IMR-90 (cell line): ENCODE measurements at regions not wholly inside any gene's neighbourhood (a gene's known extent, or its start where the extent isn't known, plus 50 kb on each side); places are given as distances from the start of the nearest gene placed in this dataset.

Experiments used
- ATAC-seq: fragments of 200-7000 bp; cut with Tn5 transposase; 2 replicates; pipeline ENCODE4 v1.9.1; 2020; ENCODE audit warnings: low read depth, mild to moderate bottlenecking, moderate library complexity
- BruUV-seq: library from RNA; stranded (reverse); fragments of 400-500 nt; replicated peaks from 2 replicates; lab custom pipeline; 2021; lab: Mats Ljungman, UMichigan
- CTCF ChIA-PET: fragments of 300-600 bp; formaldehyde crosslinking; extraction: SDS; loops from one replicate; lab custom pipeline; 2021; ENCODE audit warnings: antibody characterized with exemption; lab: Yijun Ruan, JAX
- POLR2A ChIA-PET: fragments of 300-600 bp; sonication (Branson Sonifier 250); formaldehyde crosslinking; loops from one replicate; lab custom pipeline; 2022; ENCODE audit warnings: antibody characterized with exemption; ENCODE audit not compliant: unreplicated experiment; lab: Charles Lee
- DNase-seq: peaks from one replicate; pipeline ENCODE4 v3.0.0; 2013
- H2AFZ ChIP-seq: replicated peaks from 2 replicates; pipeline ENCODE3; 2013; ENCODE audit warnings: low read length, mild to moderate bottlenecking; ENCODE audit not compliant: poor library complexity
- H2AK5ac ChIP-seq: 2 replicates; pipeline ENCODE4 v1.6.1; 2013; ENCODE audit warnings: low read depth, low read length, inconsistent platforms
- H2AK9ac ChIP-seq: replicated peaks from 2 replicates; pipeline ENCODE3; 2013; ENCODE audit warnings: mild to moderate bottlenecking, low read depth, low read length, moderate library complexity; ENCODE audit not compliant: poor library complexity
- H2BK120ac ChIP-seq: 2 replicates; pipeline ENCODE4 v1.6.1; 2013; ENCODE audit warnings: low read depth, low read length, inconsistent platforms
- H2BK15ac ChIP-seq: 3 replicates; pipeline ENCODE4 v1.6.1; 2013; ENCODE audit warnings: low read depth, low read length, inconsistent platforms
- H2BK20ac ChIP-seq: 2 replicates; pipeline ENCODE4 v1.6.1; 2013; ENCODE audit warnings: low read depth, mild to moderate bottlenecking, inconsistent platforms, low read length, moderate library complexity
- H2BK5ac ChIP-seq: 2 replicates; pipeline ENCODE4 v1.6.1; 2013; ENCODE audit warnings: mild to moderate bottlenecking, low read depth, low read length, inconsistent platforms; ENCODE audit not compliant: poor library complexity, severe bottlenecking
- H3K14ac ChIP-seq: replicated peaks from 2 replicates; pipeline ENCODE4 v1.6.1; 2013; ENCODE audit warnings: low read depth, low read length, inconsistent platforms
- H3K18ac ChIP-seq: 2 replicates; pipeline ENCODE4 v1.6.1; 2013; ENCODE audit warnings: low read depth, low read length, control low read depth
- H3K23ac ChIP-seq: 2 replicates; pipeline ENCODE4 v1.6.1; 2013; ENCODE audit warnings: low read depth, low read length, inconsistent platforms
- H3K27ac ChIP-seq: 2 replicates; pipeline ENCODE4 v1.5.1; 2013; ENCODE audit warnings: mild to moderate bottlenecking, control low read depth, low read length; ENCODE audit not compliant: insufficient read depth
- H3K27me3 ChIP-seq: 2 replicates; pipeline ENCODE4 v1.6.1; 2013; ENCODE audit warnings: low read length; ENCODE audit not compliant: control insufficient read depth, insufficient read depth
- H3K36me3 ChIP-seq: 2 replicates; pipeline ENCODE4 v1.6.1; 2013; ENCODE audit warnings: low read length, mixed read lengths; ENCODE audit not compliant: control insufficient read depth, insufficient read depth
- H3K4ac ChIP-seq: 2 replicates; pipeline ENCODE4 v1.6.1; 2013; ENCODE audit warnings: low read depth, low read length, inconsistent platforms
- H3K4me1 ChIP-seq: 2 replicates; pipeline ENCODE4 v1.6.1; 2013; ENCODE audit warnings: low read length, mixed read lengths; ENCODE audit not compliant: control insufficient read depth, insufficient read depth
- H3K4me2 ChIP-seq: 2 replicates; pipeline ENCODE4 v1.6.1; 2013; ENCODE audit warnings: low read depth, mild to moderate bottlenecking, control low read depth, low read length, moderate library complexity
- H3K4me3 ChIP-seq: 2 replicates; pipeline ENCODE4 v1.5.1; 2013; ENCODE audit warnings: low read depth, mild to moderate bottlenecking, control low read depth, low read length, moderate library complexity; ENCODE audit not compliant: insufficient read depth
- H3K56ac ChIP-seq: 2 replicates; pipeline ENCODE4 v1.6.1; 2013; ENCODE audit warnings: low read length, inconsistent platforms; ENCODE audit not compliant: insufficient read depth; ENCODE audit errors: extremely low read depth
- H3K79me1 ChIP-seq, 2 experiments: 2 replicates each; pipeline ENCODE4 v1.6.1; 2013; ENCODE audit warnings: low read length in 2 of 2, inconsistent platforms in 1 of 2, low read depth in 1 of 2
- H3K9ac ChIP-seq: 2 replicates; pipeline ENCODE4 v1.6.1; 2013; ENCODE audit warnings: low read depth, low read length, control low read depth
- H3K9me1 ChIP-seq: 2 replicates; pipeline ENCODE4 v1.6.1; 2013; ENCODE audit warnings: low read length, inconsistent platforms; ENCODE audit not compliant: insufficient read depth
- H3K9me3 ChIP-seq: 2 replicates; pipeline ENCODE4 v1.6.1; 2013; ENCODE audit warnings: low read length; ENCODE audit not compliant: control insufficient read depth, insufficient read depth
- H4K20me1 ChIP-seq: 2 replicates; pipeline ENCODE4 v1.6.1; 2013; ENCODE audit warnings: low read length, inconsistent platforms; ENCODE audit not compliant: insufficient read depth
- H4K5ac ChIP-seq: 2 replicates; pipeline ENCODE4 v1.6.1; 2013; ENCODE audit warnings: mild to moderate bottlenecking, low read depth, low read length, control low read depth
- H4K8ac ChIP-seq, 2 experiments: 2 replicates each; pipeline ENCODE4 v1.6.1; 2013; ENCODE audit warnings: low read depth in 2 of 2, low read length in 2 of 2, control low read depth in 1 of 2, inconsistent platforms in 1 of 2
- H4K91ac ChIP-seq: 2 replicates; pipeline ENCODE4 v1.6.1; 2013; ENCODE audit warnings: low read depth, low read length, inconsistent platforms; ENCODE audit not compliant: insufficient read depth
- CEBPB ChIP-seq: IDR thresholded peaks from 2 replicates; pipeline ENCODE4 v1.6.1; 2012; ENCODE audit warnings: low read depth, low read length, improper control_type of control experiment
- ELK1 ChIP-seq: fragments of 150-350 bp; IDR thresholded peaks from 2 replicates; pipeline ENCODE4 v1.6.1; 2016; ENCODE audit warnings: low read depth, mild to moderate bottlenecking, low read length, moderate library complexity, borderline replicate concordance
- FOS ChIP-seq: fragments of 150-350 bp; IDR thresholded peaks from 2 replicates; pipeline ENCODE4 v1.6.1; 2016; ENCODE audit warnings: low read depth, low read length
- MAFK ChIP-seq: IDR thresholded peaks from 2 replicates; pipeline ENCODE4 v1.6.1; 2012; ENCODE audit warnings: low read depth, low read length, improper control_type of control experiment
- POLR2A ChIP-seq: IDR thresholded peaks from 2 replicates; pipeline ENCODE4 v1.6.1; 2012; ENCODE audit warnings: mild to moderate bottlenecking, low read depth, low read length
- RAD21 ChIP-seq: IDR thresholded peaks from 2 replicates; pipeline ENCODE4 v1.6.1; 2012; ENCODE audit warnings: low read length, improper control_type of control experiment
- RFX5 ChIP-seq: IDR thresholded peaks from 2 replicates; pipeline ENCODE4 v1.8.0; 2012; ENCODE audit warnings: low read depth, mild to moderate bottlenecking, low read length, moderate library complexity
- SMC3 ChIP-seq: fragments of 150-350 bp; IDR thresholded peaks from 2 replicates; pipeline ENCODE4 v1.6.1; 2016; ENCODE audit warnings: low read depth, mild to moderate bottlenecking, antibody characterized with exemption, low read length, moderate library complexity
- USF2 ChIP-seq: fragments of 150-350 bp; IDR thresholded peaks from 2 replicates; pipeline ENCODE4 v1.6.1; 2017; ENCODE audit warnings: mild to moderate bottlenecking, antibody characterized with exemption, low read length, low read depth
- WGBS, 2 experiments: methylation state at CpG; one replicate each; pipeline versions ENCODE4 v1.1.5 to v1.1.7; 2013; ENCODE audit warnings: missing lambda C conversion rate in 2 of 2; ENCODE audit not compliant: insufficient read length in 1 of 2; ENCODE audit errors: extremely low coverage in 2 of 2; 5-methylcytosine and 5-hydroxymethylcytosine counted together
- dilution Hi-C: fragments of 300-500 bp; cut with HindIII; formaldehyde crosslinking; loops from one replicate; pipeline ENCODE4 v1.14.3; 2018; ENCODE audit warnings: low sequenced_read_pairs; ENCODE audit not compliant: unreplicated experiment
- in situ Hi-C: fragments of 300-500 bp; cut with MboI; formaldehyde crosslinking; loops from 3 replicates; pipeline ENCODE4 v1.14.3; 2019; ENCODE audit warnings: low sequenced_read_pairs, inconsistent platforms, mixed read lengths
- intact Hi-C: fragments of 100-400 bp; cut with micrococcal nuclease; formaldehyde crosslinking; loops from 2 replicates; pipeline ENCODE4 v1.10.0; 2022

GRCh38 chr10:125562737-125563136 lies 120.2 kb downstream of the TEX36 start:
- Histone ChIP-seq H2AK9ac (no peak overlapping the region), H3K27me3 (no peaks in the 10 kb centered on the region), H3K4me1 (no peaks in the 10 kb centered on the region), H4K5ac (no peak overlapping the region), H2AK5ac (no peak overlapping the region), H3K56ac (no peak overlapping the region), H3K79me1 (no peaks in the 10 kb centered on the region), H2BK15ac (no peak overlapping the region), H3K18ac (no peak overlapping the region), H4K20me1 (no peaks in the 10 kb centered on the region), H3K36me3 (no peaks in the 10 kb centered on the region), H3K14ac (no peak overlapping the region), H3K27ac (no peak overlapping the region), H3K23ac (no peak overlapping the region), H2BK20ac (no peak overlapping the region), H3K4ac (no peak overlapping the region), H2BK5ac (no peak overlapping the region), H4K91ac (no peak overlapping the region), H3K9ac (no peak overlapping the region), H3K4me2 (no peak overlapping the region), H3K9me1 (no peaks in the 10 kb centered on the region), H2AFZ (no peak overlapping the region), H4K8ac (no peak overlapping the region), H3K9me3 (no peaks in the 10 kb centered on the region), H3K4me3 (no peak overlapping the region), H2BK120ac (no peak overlapping the region)
- no TSS peak for BruUV-seq
- ChIA-PET CTCF (no interaction called here), POLR2A (no interaction called here)
- ATAC-seq (no peak), DNase-seq (no peak)
- intact Hi-C loops (no loop called here), in situ Hi-C loops (no loop called here), dilution Hi-C loops (no loop called here)
- no CpG with 5 or more reads among the region's 4 CpGs for WGBS, 2 experiments
- TF ChIP-seq FOS (no peak), RFX5 (no peak), SMC3 (no peak), ELK1 (no peak), MAFK (no peak), CEBPB (no peak), USF2 (no peak), RAD21 (no peak), POLR2A (no peak)
